IMR-90 (cell line): ENCODE measurements at regions not wholly inside any gene's neighbourhood (a gene's known extent, or its start where the extent isn't known, plus 50 kb on each side); places are given as distances from the start of the nearest gene placed in this dataset.

Source experiments
- ATAC-seq: fragments of 200-7000 bp; cut with Tn5 transposase; 2 replicates; pipeline ENCODE4 v1.9.1; 2020; ENCODE audit warnings: low read depth, mild to moderate bottlenecking, moderate library complexity
- BruUV-seq: library from RNA; stranded (reverse); fragments of 400-500 nt; replicated peaks from 2 replicates; lab custom pipeline; 2021; lab: Mats Ljungman, UMichigan
- CTCF ChIA-PET: fragments of 300-600 bp; formaldehyde crosslinking; extraction: SDS; loops from one replicate; lab custom pipeline; 2021; ENCODE audit warnings: antibody characterized with exemption; lab: Yijun Ruan, JAX
- POLR2A ChIA-PET: fragments of 300-600 bp; sonication (Branson Sonifier 250); formaldehyde crosslinking; loops from one replicate; lab custom pipeline; 2022; ENCODE audit warnings: antibody characterized with exemption; ENCODE audit not compliant: unreplicated experiment; lab: Charles Lee
- DNase-seq: peaks from one replicate; pipeline ENCODE4 v3.0.0; 2013
- H2AFZ ChIP-seq: replicated peaks from 2 replicates; pipeline ENCODE3; 2013; ENCODE audit warnings: low read length, mild to moderate bottlenecking; ENCODE audit not compliant: poor library complexity
- H2AK5ac ChIP-seq: 2 replicates; pipeline ENCODE4 v1.6.1; 2013; ENCODE audit warnings: low read depth, low read length, inconsistent platforms
- H2AK9ac ChIP-seq: replicated peaks from 2 replicates; pipeline ENCODE3; 2013; ENCODE audit warnings: mild to moderate bottlenecking, low read depth, low read length, moderate library complexity; ENCODE audit not compliant: poor library complexity
- H2BK120ac ChIP-seq: 2 replicates; pipeline ENCODE4 v1.6.1; 2013; ENCODE audit warnings: low read depth, low read length, inconsistent platforms
- H2BK15ac ChIP-seq: 3 replicates; pipeline ENCODE4 v1.6.1; 2013; ENCODE audit warnings: low read depth, low read length, inconsistent platforms
- H2BK20ac ChIP-seq: 2 replicates; pipeline ENCODE4 v1.6.1; 2013; ENCODE audit warnings: low read depth, mild to moderate bottlenecking, inconsistent platforms, low read length, moderate library complexity
- H2BK5ac ChIP-seq: 2 replicates; pipeline ENCODE4 v1.6.1; 2013; ENCODE audit warnings: mild to moderate bottlenecking, low read depth, low read length, inconsistent platforms; ENCODE audit not compliant: poor library complexity, severe bottlenecking
- H3K14ac ChIP-seq: replicated peaks from 2 replicates; pipeline ENCODE4 v1.6.1; 2013; ENCODE audit warnings: low read depth, low read length, inconsistent platforms
- H3K18ac ChIP-seq: 2 replicates; pipeline ENCODE4 v1.6.1; 2013; ENCODE audit warnings: low read depth, low read length, control low read depth
- H3K23ac ChIP-seq: 2 replicates; pipeline ENCODE4 v1.6.1; 2013; ENCODE audit warnings: low read depth, low read length, inconsistent platforms
- H3K27ac ChIP-seq: 2 replicates; pipeline ENCODE4 v1.5.1; 2013; ENCODE audit warnings: mild to moderate bottlenecking, control low read depth, low read length; ENCODE audit not compliant: insufficient read depth
- H3K27me3 ChIP-seq: 2 replicates; pipeline ENCODE4 v1.6.1; 2013; ENCODE audit warnings: low read length; ENCODE audit not compliant: control insufficient read depth, insufficient read depth
- H3K36me3 ChIP-seq: 2 replicates; pipeline ENCODE4 v1.6.1; 2013; ENCODE audit warnings: low read length, mixed read lengths; ENCODE audit not compliant: control insufficient read depth, insufficient read depth
- H3K4ac ChIP-seq: 2 replicates; pipeline ENCODE4 v1.6.1; 2013; ENCODE audit warnings: low read depth, low read length, inconsistent platforms
- H3K4me1 ChIP-seq: 2 replicates; pipeline ENCODE4 v1.6.1; 2013; ENCODE audit warnings: low read length, mixed read lengths; ENCODE audit not compliant: control insufficient read depth, insufficient read depth
- H3K4me2 ChIP-seq: 2 replicates; pipeline ENCODE4 v1.6.1; 2013; ENCODE audit warnings: low read depth, mild to moderate bottlenecking, control low read depth, low read length, moderate library complexity
- H3K4me3 ChIP-seq: 2 replicates; pipeline ENCODE4 v1.5.1; 2013; ENCODE audit warnings: low read depth, mild to moderate bottlenecking, control low read depth, low read length, moderate library complexity; ENCODE audit not compliant: insufficient read depth
- H3K56ac ChIP-seq: 2 replicates; pipeline ENCODE4 v1.6.1; 2013; ENCODE audit warnings: low read length, inconsistent platforms; ENCODE audit not compliant: insufficient read depth; ENCODE audit errors: extremely low read depth
- H3K79me1 ChIP-seq, 2 experiments: 2 replicates each; pipeline ENCODE4 v1.6.1; 2013; ENCODE audit warnings: low read length in 2 of 2, inconsistent platforms in 1 of 2, low read depth in 1 of 2
- H3K9ac ChIP-seq: 2 replicates; pipeline ENCODE4 v1.6.1; 2013; ENCODE audit warnings: low read depth, low read length, control low read depth
- H3K9me1 ChIP-seq: 2 replicates; pipeline ENCODE4 v1.6.1; 2013; ENCODE audit warnings: low read length, inconsistent platforms; ENCODE audit not compliant: insufficient read depth
- H3K9me3 ChIP-seq: 2 replicates; pipeline ENCODE4 v1.6.1; 2013; ENCODE audit warnings: low read length; ENCODE audit not compliant: control insufficient read depth, insufficient read depth
- H4K20me1 ChIP-seq: 2 replicates; pipeline ENCODE4 v1.6.1; 2013; ENCODE audit warnings: low read length, inconsistent platforms; ENCODE audit not compliant: insufficient read depth
- H4K5ac ChIP-seq: 2 replicates; pipeline ENCODE4 v1.6.1; 2013; ENCODE audit warnings: mild to moderate bottlenecking, low read depth, low read length, control low read depth
- H4K8ac ChIP-seq, 2 experiments: 2 replicates each; pipeline ENCODE4 v1.6.1; 2013; ENCODE audit warnings: low read depth in 2 of 2, low read length in 2 of 2, control low read depth in 1 of 2, inconsistent platforms in 1 of 2
- H4K91ac ChIP-seq: 2 replicates; pipeline ENCODE4 v1.6.1; 2013; ENCODE audit warnings: low read depth, low read length, inconsistent platforms; ENCODE audit not compliant: insufficient read depth
- BHLHE40 ChIP-seq: fragments of 150-350 bp; IDR thresholded peaks from 2 replicates; pipeline ENCODE4 v1.6.1; 2016; ENCODE audit warnings: mild to moderate bottlenecking, low read depth, low read length
- RCOR1 ChIP-seq: IDR thresholded peaks from 2 replicates; pipeline ENCODE4 v1.6.1; 2012; ENCODE audit warnings: mild to moderate bottlenecking, low read length, improper control_type of control experiment; ENCODE audit not compliant: insufficient replicate concordance
- USF2 ChIP-seq: fragments of 150-350 bp; IDR thresholded peaks from 2 replicates; pipeline ENCODE4 v1.6.1; 2017; ENCODE audit warnings: mild to moderate bottlenecking, antibody characterized with exemption, low read length, low read depth
- WGBS, 2 experiments: methylation state at CpG; one replicate each; pipeline versions ENCODE4 v1.1.5 to v1.1.7; 2013; ENCODE audit warnings: missing lambda C conversion rate in 2 of 2; ENCODE audit not compliant: insufficient read length in 1 of 2; ENCODE audit errors: extremely low coverage in 2 of 2; 5-methylcytosine and 5-hydroxymethylcytosine counted together
- dilution Hi-C: fragments of 300-500 bp; cut with HindIII; formaldehyde crosslinking; loops from one replicate; pipeline ENCODE4 v1.14.3; 2018; ENCODE audit warnings: low sequenced_read_pairs; ENCODE audit not compliant: unreplicated experiment
- in situ Hi-C: fragments of 300-500 bp; cut with MboI; formaldehyde crosslinking; loops from 3 replicates; pipeline ENCODE4 v1.14.3; 2019; ENCODE audit warnings: low sequenced_read_pairs, inconsistent platforms, mixed read lengths
- intact Hi-C: fragments of 100-400 bp; cut with micrococcal nuclease; formaldehyde crosslinking; loops from 2 replicates; pipeline ENCODE4 v1.10.0; 2022
- TF ChIP-seq, protein P1 (sequence below): fragments of 150-350 bp; IDR thresholded peaks from 2 replicates; pipeline ENCODE4 v1.6.1; 2016; ENCODE audit warnings: low read depth, mild to moderate bottlenecking, low read length, moderate library complexity, borderline replicate concordance

- TF ChIP-seq, protein P1, sequence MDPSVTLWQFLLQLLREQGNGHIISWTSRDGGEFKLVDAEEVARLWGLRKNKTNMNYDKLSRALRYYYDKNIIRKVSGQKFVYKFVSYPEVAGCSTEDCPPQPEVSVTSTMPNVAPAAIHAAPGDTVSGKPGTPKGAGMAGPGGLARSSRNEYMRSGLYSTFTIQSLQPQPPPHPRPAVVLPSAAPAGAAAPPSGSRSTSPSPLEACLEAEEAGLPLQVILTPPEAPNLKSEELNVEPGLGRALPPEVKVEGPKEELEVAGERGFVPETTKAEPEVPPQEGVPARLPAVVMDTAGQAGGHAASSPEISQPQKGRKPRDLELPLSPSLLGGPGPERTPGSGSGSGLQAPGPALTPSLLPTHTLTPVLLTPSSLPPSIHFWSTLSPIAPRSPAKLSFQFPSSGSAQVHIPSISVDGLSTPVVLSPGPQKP: no peak
These were observed 179.4 kb upstream of the INHBA start (continued) for GRCh38 chr7:41882256-41882655.

DNA sequence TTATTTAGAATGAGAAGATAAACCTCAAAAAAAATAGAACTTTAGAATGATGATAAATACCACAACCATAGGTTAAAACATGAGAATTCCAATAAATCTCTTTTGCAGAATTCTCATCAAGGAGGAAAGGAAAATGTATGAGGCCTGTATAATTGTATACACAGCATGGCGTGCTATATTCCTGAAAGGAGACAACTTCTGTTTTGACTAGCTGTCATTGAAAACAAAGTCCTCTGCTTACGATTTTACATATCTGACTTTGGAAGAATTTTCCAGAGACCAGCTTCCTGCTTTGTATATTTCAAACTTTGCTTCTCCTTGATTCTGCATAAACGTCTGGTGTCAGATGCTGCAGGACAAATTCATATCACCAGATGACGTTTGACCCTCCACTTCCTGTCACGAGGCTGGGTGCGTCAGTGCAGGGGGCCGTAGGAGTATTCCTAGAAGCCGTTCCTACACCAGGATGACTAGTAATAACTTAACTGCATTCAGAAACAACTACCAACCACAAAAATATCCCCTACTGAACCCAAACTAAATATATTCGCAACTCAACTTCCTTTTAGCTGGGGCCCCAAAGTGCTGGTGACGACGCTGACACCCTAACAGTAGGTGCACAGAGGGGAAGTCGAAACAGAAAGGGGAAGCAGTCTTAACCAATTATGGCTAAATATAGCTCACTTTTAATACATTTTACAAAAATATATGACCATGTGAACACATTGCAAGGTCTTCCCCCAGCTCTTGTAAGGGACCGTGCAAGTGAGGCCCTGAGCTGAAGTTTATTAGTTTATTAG, 178.6 kb upstream of the INHBA start:
- no peak overlapping the region for H2AK9ac ChIP-seq
- peak overlapping the region; percentile 51; the same call in 1 of the 2 replicates for H3K23ac ChIP-seq
- H3K18ac ChIP-seq: peak overlapping the region; percentile 73
- peak overlapping the region; percentile 76; the same call in 1 of the 2 replicates for H4K5ac ChIP-seq
- peaks cover 29% of the 10 kb centered on the region for H3K9me1 ChIP-seq
- intact Hi-C loops (loop anchor here (5.0 to 10.0 kb wide), 2 partner anchors 177 to 829 kb away; partner anchors contain the start of gene INHBA), in situ Hi-C loops (no loop called here), dilution Hi-C loops (no loop called here)
- no peak overlapping the region; the same call in 1 of the 2 replicates for H3K9ac ChIP-seq
- H2BK5ac ChIP-seq: peak overlapping the region; percentile 92
- peak overlapping the region; percentile 59 for H3K27ac ChIP-seq
- H3K79me1 ChIP-seq: peaks cover 0 to 12% of the 10 kb centered on the region in 2 experiments; a peak in 2 of 4 replicates
- no peaks in the 10 kb centered on the region for H4K20me1 ChIP-seq
- WGBS, 2 experiments: 50 to 100% methylated on average over 1 to 2 of the region's 13 CpGs
- CTCF ChIA-PET: no interaction called here
- peak overlapping the region; percentile 88 for H2BK20ac ChIP-seq
- H3K36me3 ChIP-seq: no peaks in the 10 kb centered on the region
- ATAC-seq: no peak
- H3K4me2 ChIP-seq: peak overlapping the region; percentile 46; the same call in 1 of the 2 replicates
- H3K9me3 ChIP-seq: no peaks in the 10 kb centered on the region
- no peak overlapping the region for H3K4me3 ChIP-seq
- peak overlapping the region; percentile 85 for H3K14ac ChIP-seq
- H3K4me1 ChIP-seq: peaks cover 38% of the 10 kb centered on the region
- POLR2A ChIA-PET: no interaction called here
- H3K4ac ChIP-seq: peak overlapping the region; percentile 73
- H2AFZ ChIP-seq: peak overlapping the region; percentile 74
- H4K8ac ChIP-seq: peak overlapping the region; percentile 69 to 77
- H3K56ac ChIP-seq: no peak overlapping the region
- no TSS peak for BruUV-seq
- peak overlapping the region; percentile 90 for H2AK5ac ChIP-seq
- DNase-seq: peak; percentile 89
- H2BK120ac ChIP-seq: peak overlapping the region; percentile 84
- peak overlapping the region; percentile 83 for H4K91ac ChIP-seq
- no peaks in the 10 kb centered on the region for H3K27me3 ChIP-seq
- peak overlapping the region; percentile 88; the same call in 2 of the 3 replicates for H2BK15ac ChIP-seq
- no peak for TF ChIP-seq RCOR1
- peak; percentile 80 for TF ChIP-seq BHLHE40
- TF ChIP-seq USF2: peak; percentile 80
